SK-N-SH (cell line): ENCODE measurements at regions not wholly inside any gene's neighbourhood (a gene's known extent, or its start where the extent isn't known, plus 50 kb on each side); places are given as distances from the start of the nearest gene placed in this dataset.

Experiments used
- CTCF ChIA-PET: fragments of 300-600, 350-600 bp; formaldehyde crosslinking; extraction: SDS; loops from one replicate; lab custom pipeline; 2021; lab: Yijun Ruan, JAX
- POLR2A ChIA-PET: fragments of 350-600 bp; sonication (Branson Sonifier 250); formaldehyde crosslinking; extraction: SDS; loops from one replicate; lab custom pipeline; 2020; ENCODE audit warnings: antibody characterized with exemption, inconsistent platforms; lab: Yijun Ruan, JAX
- DNase-seq: peaks from one replicate; pipeline ENCODE4 v3.0.0; 2012
- H2AFZ ChIP-seq: fragments of 200-600 bp; sonication (generic); 2 replicates; pipeline ENCODE4 v1.8.1; 2016; ENCODE audit warnings: antibody characterized with exemption, mild to moderate bottlenecking, low read depth
- H3F3A ChIP-seq: fragments of 200-600 bp; sonication (generic); replicated peaks from 2 replicates; pipeline ENCODE3; 2016; ENCODE audit warnings: antibody characterized with exemption, mild to moderate bottlenecking; ENCODE audit not compliant: insufficient read depth
- H3K27ac ChIP-seq, 2 experiments: fragments of 200-500 bp in 1 of 2; fragments of 200-600 bp in 1 of 2; sonication (Bioruptor generic) in 1 of 2; sonication (generic), shearing (Covaris generic) in 1 of 2; 2 replicates each; pipeline versions ENCODE4 v1.5.1 to v1.6.1; 2014 to 2016; ENCODE audit warnings: low read depth in 2 of 2, inconsistent platforms in 1 of 2, low read length in 1 of 2, mild to moderate bottlenecking in 1 of 2, mixed read lengths in 1 of 2
- H3K27me3 ChIP-seq: fragments of 200-600 bp; sonication (generic), shearing (Covaris generic); 2 replicates; pipeline ENCODE4 v1.6.1; 2016; ENCODE audit warnings: mixed run types; ENCODE audit not compliant: insufficient read depth
- H3K36me3 ChIP-seq, 2 experiments: fragments of 200-500 bp in 1 of 2; fragments of 200-600 bp in 1 of 2; sonication (Bioruptor generic) in 1 of 2; sonication (generic) in 1 of 2; replicated peaks in 1 of 2; 2 replicates each; pipeline versions ENCODE3 to v1.5.1; 2014 to 2016; ENCODE audit warnings: low read length in 1 of 2, mild to moderate bottlenecking in 1 of 2; ENCODE audit not compliant: insufficient read depth in 2 of 2, control insufficient read depth in 1 of 2
- H3K4me1 ChIP-seq, 2 experiments: fragments of 200-500 bp in 1 of 2; fragments of 200-600 bp in 1 of 2; sonication (Bioruptor generic) in 1 of 2; sonication (generic), shearing (Covaris generic) in 1 of 2; 2 replicates each; pipeline versions ENCODE4 v1.5.1 to v1.6.1; 2014 to 2016; ENCODE audit warnings: low read depth in 1 of 2, low read length in 1 of 2, mixed run types in 1 of 2; ENCODE audit not compliant: insufficient read depth in 2 of 2, control insufficient read depth in 1 of 2
- H3K4me2 ChIP-seq: fragments of 200-600 bp; sonication (generic), shearing (Covaris generic); 2 replicates; pipeline ENCODE4 v1.6.1; 2017; ENCODE audit warnings: mixed run types
- H3K4me3 ChIP-seq, 2 experiments: fragments of 200-500 bp in 1 of 2; fragments of 200-600 bp in 1 of 2; sonication (Bioruptor generic) in 1 of 2; sonication (generic), shearing (Covaris generic) in 1 of 2; 2 replicates each; pipeline versions ENCODE4 v1.5.1 to v1.8.1; 2014 to 2016; ENCODE audit warnings: low read depth in 2 of 2, inconsistent platforms in 1 of 2, low read length in 1 of 2, mild to moderate bottlenecking in 1 of 2, mixed read lengths in 1 of 2, moderate library complexity in 1 of 2
- H3K79me2 ChIP-seq: fragments of 200-600 bp; sonication (generic); 2 replicates; pipeline ENCODE4 v1.8.1; 2017; ENCODE audit warnings: mild to moderate bottlenecking; ENCODE audit not compliant: insufficient read depth
- H3K9ac ChIP-seq: fragments of 200-600 bp; sonication (generic); 2 replicates; pipeline ENCODE4 v1.6.1; 2017; ENCODE audit warnings: mixed run types
- H3K9me2 ChIP-seq: fragments of 200-600 bp; sonication (generic); 2 replicates; pipeline ENCODE4 v1.6.1; 2017; ENCODE audit warnings: mixed run types
- H3K9me3 ChIP-seq: fragments of 200-600 bp; sonication (generic); 2 replicates; pipeline ENCODE4 v1.6.1; 2017; ENCODE audit warnings: mixed run types, mild to moderate bottlenecking, moderate library complexity
- H4K20me1 ChIP-seq: fragments of 200-600 bp; sonication (generic); 2 replicates; pipeline ENCODE4 v1.6.1; 2017; ENCODE audit warnings: mild to moderate bottlenecking, mixed run types; ENCODE audit not compliant: insufficient read depth
- EP300 ChIP-seq, 2 experiments: IDR thresholded peaks; 2 replicates each; pipeline versions ENCODE4 v1.4.0 to v1.6.1; 2012; ENCODE audit warnings: borderline replicate concordance in 1 of 2, low read depth in 1 of 2, low read length in 1 of 2
- EZH2phosphoT487 ChIP-seq: fragments of 200-600 bp; sonication (generic); IDR thresholded peaks from 2 replicates; pipeline ENCODE4 v1.6.1; 2017; ENCODE audit warnings: low read depth, mixed run types, mild to moderate bottlenecking, antibody characterized with exemption, moderate library complexity, borderline replicate concordance
- FOXJ3 ChIP-seq: sonication (generic); formaldehyde crosslinking; IDR thresholded peaks from 2 replicates; pipeline ENCODE4 v1.5.1; 2020; ENCODE audit warnings: mild to moderate bottlenecking, missing genetic modification reagents
- JUND ChIP-seq: IDR thresholded peaks from 2 replicates; pipeline ENCODE4 v1.4.0; 2012
- MXI1 ChIP-seq: IDR thresholded peaks from 2 replicates; pipeline ENCODE4 v1.6.1; 2012; ENCODE audit warnings: mild to moderate bottlenecking, low read depth, low read length, improper control_type of control experiment
- RAD21 ChIP-seq: IDR thresholded peaks from 2 replicates; pipeline ENCODE4 v1.6.1; 2012; ENCODE audit warnings: mild to moderate bottlenecking, low read length
- RCOR1 ChIP-seq: fragments of 150-350 bp; IDR thresholded peaks from 2 replicates; pipeline ENCODE4 v1.6.1; 2017; ENCODE audit warnings: antibody characterized with exemption, low read length
- SIN3A ChIP-seq: IDR thresholded peaks from 2 replicates; pipeline ENCODE4 v1.6.1; 2012; ENCODE audit warnings: low read depth, mild to moderate bottlenecking, low read length, moderate library complexity, borderline replicate concordance
- ZBTB33 ChIP-seq: IDR thresholded peaks from 2 replicates; pipeline ENCODE4 v1.4.0; 2012; ENCODE audit warnings: low read depth, borderline replicate concordance
- WGBS: methylation state at CpG from one replicate; pipeline ENCODE4 v1.1.6; 2017; ENCODE audit warnings: low lambda C conversion rate; 5-methylcytosine and 5-hydroxymethylcytosine counted together
- TF ChIP-seq, protein P1 (sequence below): fragments of 150-350 bp; IDR thresholded peaks from 2 replicates; pipeline ENCODE4 v1.6.1; 2016; ENCODE audit warnings: mild to moderate bottlenecking, low read depth, low read length

- Histone ChIP-seq H3F3A (no peaks in the 10 kb centered on the region), H3K79me2 (no peaks in the 10 kb centered on the region), H4K20me1 (no peaks in the 10 kb centered on the region), H3K36me3 (no peaks in the 10 kb centered on the region), H3K27ac (no peak overlapping the region), H3K4me2 (no peak overlapping the region), H3K9ac (no peak overlapping the region), H3K9me3 (no peaks in the 10 kb centered on the region), H3K9me2 (no peaks in the 10 kb centered on the region), H3K4me3 (no peak overlapping the region), H2AFZ (no peak overlapping the region), H3K4me1 (no peaks in the 10 kb centered on the region), H3K27me3 (no peaks in the 10 kb centered on the region)
- DNase-seq: no peak
- CTCF ChIA-PET: interaction anchor here (1.5 kb wide), 1 partner anchor 28 kb away, joined by 6 read pairs; no protein-coding TSS in a partner anchor
- POLR2A ChIA-PET: no interaction called here
- 54% methylated on average over 2 of the region's 2 CpGs for WGBS
- TF ChIP-seq, protein P1, sequence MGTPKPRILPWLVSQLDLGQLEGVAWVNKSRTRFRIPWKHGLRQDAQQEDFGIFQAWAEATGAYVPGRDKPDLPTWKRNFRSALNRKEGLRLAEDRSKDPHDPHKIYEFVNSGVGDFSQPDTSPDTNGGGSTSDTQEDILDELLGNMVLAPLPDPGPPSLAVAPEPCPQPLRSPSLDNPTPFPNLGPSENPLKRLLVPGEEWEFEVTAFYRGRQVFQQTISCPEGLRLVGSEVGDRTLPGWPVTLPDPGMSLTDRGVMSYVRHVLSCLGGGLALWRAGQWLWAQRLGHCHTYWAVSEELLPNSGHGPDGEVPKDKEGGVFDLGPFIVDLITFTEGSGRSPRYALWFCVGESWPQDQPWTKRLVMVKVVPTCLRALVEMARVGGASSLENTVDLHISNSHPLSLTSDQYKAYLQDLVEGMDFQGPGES: no peak
- TF ChIP-seq EZH2phosphoT487 (no peak), ZBTB33 (no peak), JUND (no peak)
- TF ChIP-seq, all 33 proteins: peak for 0
Measured at GRCh38 chr13:91106565-91106964, 240.9 kb upstream of the MIR17HG start.

- H3K27ac ChIP-seq: no peak overlapping the region
- TF ChIP-seq EP300 (IDR thresholded peaks at IDR 0.05; ENCODE audit: borderline replicate concordance in 1 of 2, low read depth in 1 of 2, low read length in 1 of 2) (no peak), RCOR1 (no peak), FOXJ3 (CRISPR knock-in tag) (no peak), MXI1 (no peak), EZH2phosphoT487 (no peak), SIN3A (no peak), RAD21 (no peak)
- TF ChIP-seq, all 33 proteins: peak for 0
- DNase-seq: no peak
- Histone ChIP-seq H3K9me2 (no peaks in the 10 kb centered on the region), H3K4me1 (no peaks in the 10 kb centered on the region; a peak in 1 of 4 replicates), H3K9me3 (no peaks in the 10 kb centered on the region), H3K27me3 (no peaks in the 10 kb centered on the region), H3K9ac (no peak overlapping the region), H3F3A (no peaks in the 10 kb centered on the region), H3K4me2 (no peak overlapping the region), H2AFZ (no peak overlapping the region), H3K36me3 (no peaks in the 10 kb centered on the region), H3K4me3 (no peak overlapping the region), H4K20me1 (no peaks in the 10 kb centered on the region), H3K79me2 (no peaks in the 10 kb centered on the region)
- 60% methylated on average over 1 of the region's 1 CpG for WGBS
- ChIA-PET CTCF (interaction anchor here (0.7 to 1.3 kb wide), 2 partner anchors 27 to 77 kb away, joined by 3 to 5 read pairs; no protein-coding TSS in a partner anchor), POLR2A (no interaction called here)
Measured at GRCh38 chr13:91108315-91108714, 239.2 kb upstream of the MIR17HG start.
